BJ (cell line): ENCODE measurements at regions not wholly inside any gene's neighbourhood (a gene's known extent, or its start where the extent isn't known, plus 50 kb on each side); places are given as distances from the start of the nearest gene placed in this dataset.

ENCODE experiments used
- CTCF ChIA-PET: fragments of 350-600 bp; formaldehyde crosslinking; extraction: SDS; loops from one replicate; lab custom pipeline; 2021; ENCODE audit warnings: antibody characterized with exemption, inconsistent platforms; lab: Yijun Ruan, JAX
- POLR2A ChIA-PET: fragments of 300-600 bp; sonication (Branson Sonifier 250); formaldehyde crosslinking; extraction: SDS; loops from one replicate; lab custom pipeline; 2021; ENCODE audit warnings: antibody characterized with exemption; lab: Charles Lee
- DNase-seq: peaks from one replicate; pipeline ENCODE4 v3.0.0-alpha.2; 2011; ENCODE audit warnings: low read depth
- H3K27me3 ChIP-seq: 2 replicates; pipeline ENCODE4 v1.6.0; 2011; ENCODE audit warnings: low read length; ENCODE audit not compliant: control insufficient read depth, insufficient read depth
- H3K36me3 ChIP-seq: 2 replicates; pipeline ENCODE4 v1.5.1; 2011; ENCODE audit warnings: low read length; ENCODE audit not compliant: control insufficient read depth, insufficient read depth
- H3K4me3 ChIP-seq: 2 replicates; pipeline ENCODE4 v1.5.1; 2011; ENCODE audit warnings: low read depth, mild to moderate bottlenecking, control low read depth, low read length
- TF ChIP-seq, protein P1 (sequence below): IDR thresholded peaks from 2 replicates; pipeline ENCODE4 v1.5.1; 2011; ENCODE audit warnings: low read depth, mild to moderate bottlenecking, control low read depth, inconsistent platforms, low read length, moderate library complexity; ENCODE audit not compliant: insufficient read depth

DNA sequence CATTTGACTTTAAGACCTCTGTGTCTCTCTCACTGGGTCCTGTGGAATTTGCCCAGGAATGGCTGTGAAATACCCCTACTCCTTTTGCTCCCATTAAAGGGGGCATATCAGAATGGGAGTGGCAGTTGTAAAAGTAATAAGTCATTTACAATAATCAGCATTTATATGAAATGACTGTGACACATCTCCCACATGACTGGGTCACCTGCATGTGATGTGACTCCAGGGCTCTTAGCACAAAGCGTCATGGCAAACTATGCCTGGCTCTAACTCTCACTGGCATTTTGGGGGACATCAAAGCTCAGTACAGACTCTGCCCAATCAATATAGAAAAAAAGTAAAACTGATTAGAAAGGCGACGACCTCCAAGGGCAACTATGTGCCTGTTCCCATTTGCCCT is 157.6 kb downstream of the RPS24 start:
- H3K4me3 ChIP-seq, result no peak overlapping the region
- ChIA-PET CTCF (interaction anchor here (0.7 kb wide), 1 partner anchor 984 kb away, joined by 3 read pairs; no protein-coding TSS in a partner anchor), POLR2A (no interaction called here)
- TF ChIP-seq, protein P1, sequence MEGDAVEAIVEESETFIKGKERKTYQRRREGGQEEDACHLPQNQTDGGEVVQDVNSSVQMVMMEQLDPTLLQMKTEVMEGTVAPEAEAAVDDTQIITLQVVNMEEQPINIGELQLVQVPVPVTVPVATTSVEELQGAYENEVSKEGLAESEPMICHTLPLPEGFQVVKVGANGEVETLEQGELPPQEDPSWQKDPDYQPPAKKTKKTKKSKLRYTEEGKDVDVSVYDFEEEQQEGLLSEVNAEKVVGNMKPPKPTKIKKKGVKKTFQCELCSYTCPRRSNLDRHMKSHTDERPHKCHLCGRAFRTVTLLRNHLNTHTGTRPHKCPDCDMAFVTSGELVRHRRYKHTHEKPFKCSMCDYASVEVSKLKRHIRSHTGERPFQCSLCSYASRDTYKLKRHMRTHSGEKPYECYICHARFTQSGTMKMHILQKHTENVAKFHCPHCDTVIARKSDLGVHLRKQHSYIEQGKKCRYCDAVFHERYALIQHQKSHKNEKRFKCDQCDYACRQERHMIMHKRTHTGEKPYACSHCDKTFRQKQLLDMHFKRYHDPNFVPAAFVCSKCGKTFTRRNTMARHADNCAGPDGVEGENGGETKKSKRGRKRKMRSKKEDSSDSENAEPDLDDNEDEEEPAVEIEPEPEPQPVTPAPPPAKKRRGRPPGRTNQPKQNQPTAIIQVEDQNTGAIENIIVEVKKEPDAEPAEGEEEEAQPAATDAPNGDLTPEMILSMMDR, result no peak
- H3K36me3 ChIP-seq, result no peaks in the 10 kb centered on the region
- DNase-seq, result no peak
- no peaks in the 10 kb centered on the region for H3K27me3 ChIP-seq

DNA sequence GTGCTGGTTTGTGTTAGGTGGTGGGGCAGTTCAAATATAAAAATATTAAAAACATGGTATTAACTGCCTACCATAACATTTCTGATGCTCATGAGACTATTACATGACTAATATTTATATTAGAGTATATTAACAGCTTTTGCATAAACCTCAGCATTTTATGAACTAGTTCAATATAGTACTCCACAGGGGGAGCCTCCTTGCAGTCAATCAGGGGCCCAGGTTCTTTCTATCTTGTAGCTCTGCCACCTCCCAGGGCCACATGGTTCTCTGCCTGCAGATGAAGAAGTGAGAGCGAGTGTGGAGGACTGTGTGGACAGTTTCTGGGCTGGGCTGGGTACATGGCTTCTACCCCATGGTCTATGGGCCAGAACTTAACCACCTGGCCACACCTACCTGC is 159.5 kb downstream of the RPS24 start:
- no peak for DNase-seq
- TF ChIP-seq, protein P1, result no peak
- Histone ChIP-seq H3K36me3 (no peaks in the 10 kb centered on the region), H3K4me3 (no peak overlapping the region), H3K27me3 (no peaks in the 10 kb centered on the region)
- ChIA-PET CTCF (interaction anchor here (1.2 kb wide), 1 partner anchor 682 kb away, joined by 3 read pairs; no protein-coding TSS in a partner anchor), POLR2A (no interaction called here)

DNA sequence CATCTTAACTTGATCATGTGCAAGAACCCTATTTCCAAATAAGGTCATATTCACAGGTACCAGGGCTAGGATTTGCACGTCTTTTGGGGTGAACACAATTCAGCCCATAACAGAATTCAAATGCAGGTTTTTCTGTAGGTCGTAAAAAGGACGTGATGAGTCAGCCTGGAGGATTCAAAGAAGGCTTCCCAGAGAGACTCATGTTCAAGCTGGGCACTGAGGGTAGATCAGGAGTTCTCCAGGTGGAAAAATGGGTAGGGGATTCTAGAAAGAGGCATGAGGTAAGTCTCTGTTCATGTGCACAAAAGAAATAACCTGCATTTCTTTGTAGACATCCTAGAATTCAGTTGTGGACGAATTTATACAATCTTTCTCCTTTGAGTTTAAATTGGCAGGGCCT is 160.4 kb downstream of the RPS24 start:
- POLR2A ChIA-PET, result no interaction called here
- Histone ChIP-seq H3K27me3 (no peaks in the 10 kb centered on the region), H3K4me3 (no peak overlapping the region), H3K36me3 (no peaks in the 10 kb centered on the region)
- TF ChIP-seq, protein P1, result no peak
- CTCF ChIA-PET, result interaction anchor here (0.6 to 1.2 kb wide), 2 partner anchors 27 to 165 kb away, joined by 3 read pairs; partner anchors contain the start of gene POLR3A
- no peak for DNase-seq

DNA sequence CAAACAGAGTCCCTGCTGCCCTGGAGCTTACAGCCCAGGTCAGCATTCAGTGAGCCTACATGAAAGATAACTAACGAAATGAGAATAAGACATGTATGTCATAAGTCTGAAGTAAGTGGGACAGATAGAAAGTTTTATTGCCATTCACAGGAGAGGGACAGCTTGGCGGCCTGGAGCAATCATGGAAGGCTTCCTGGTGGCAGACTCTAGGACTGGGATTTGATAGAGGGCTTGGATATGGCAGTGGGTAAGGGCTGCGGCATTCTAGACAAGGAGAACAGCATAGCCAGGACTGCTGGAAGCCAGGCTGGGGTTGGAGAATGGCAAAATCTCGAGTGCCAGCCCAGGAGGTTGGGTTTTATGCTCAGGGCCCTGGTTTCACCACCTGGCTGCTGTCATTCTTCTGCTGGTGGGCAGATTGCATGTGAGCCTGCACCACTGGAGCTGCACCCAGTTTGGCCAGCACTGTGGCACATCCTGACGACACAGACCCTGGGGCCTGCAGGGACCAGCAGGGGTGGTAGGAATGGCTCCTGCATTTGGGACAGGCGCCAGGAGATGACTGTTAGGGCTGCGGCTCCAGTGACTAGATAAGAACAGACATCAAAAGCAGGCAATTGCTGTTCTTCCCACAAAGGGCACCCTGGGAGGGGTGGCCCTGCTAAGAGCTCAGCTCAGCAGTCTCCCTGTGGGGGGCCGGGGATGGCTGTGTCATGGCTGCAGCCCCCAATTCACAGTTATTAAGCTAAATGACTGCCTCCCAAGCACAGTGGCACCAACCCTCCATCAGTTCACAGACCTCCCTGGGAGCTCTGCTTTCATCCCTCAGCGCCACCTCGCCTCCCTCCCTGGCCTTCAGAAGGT is 161.1 kb downstream of the RPS24 start:
- TF ChIP-seq, protein P1, result no peak
- CTCF ChIA-PET, result interaction anchor here (1.2 to 2.4 kb wide), 2 partner anchors 27 to 148 kb away, joined by 3 to 8 read pairs; no protein-coding TSS in a partner anchor
- Histone ChIP-seq H3K36me3 (no peaks in the 10 kb centered on the region), H3K4me3 (no peak overlapping the region), H3K27me3 (no peaks in the 10 kb centered on the region)
- DNase-seq, result no peak
- POLR2A ChIA-PET, result no interaction called here

DNA sequence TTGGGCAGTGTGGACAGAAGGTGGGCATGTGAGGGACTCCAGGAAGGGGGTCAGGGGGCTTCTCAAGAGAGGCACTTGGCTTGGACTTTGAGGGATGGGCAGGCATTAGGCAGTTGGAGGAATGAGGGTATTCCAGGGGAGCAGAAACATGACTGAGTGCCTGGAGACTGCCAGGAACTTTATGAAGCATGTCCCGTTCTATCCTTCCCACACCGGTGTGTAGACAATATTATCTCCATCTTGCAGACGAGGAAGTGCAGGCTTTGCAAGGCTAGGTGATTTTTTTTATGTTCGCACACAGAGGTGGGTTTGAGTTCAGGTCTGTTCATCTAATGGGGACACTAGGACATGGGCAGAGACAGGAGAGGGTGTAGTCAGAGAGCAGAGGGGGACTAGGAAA is 162.7 kb downstream of the RPS24 start:
- DNase-seq, result no peak
- Histone ChIP-seq H3K4me3 (no peak overlapping the region), H3K36me3 (no peaks in the 10 kb centered on the region), H3K27me3 (no peaks in the 10 kb centered on the region)
- TF ChIP-seq, protein P1, result no peak
- POLR2A ChIA-PET, result no interaction called here
- CTCF ChIA-PET, result interaction anchor here (2.4 kb wide), 1 partner anchor 149 kb away, joined by 8 read pairs; no protein-coding TSS in a partner anchor
